ENCODE measurements at regions not wholly inside any gene's neighbourhood (a gene's known extent, or its start where the extent isn't known, plus 50 kb on each side); places are given as distances from the start of the nearest gene placed in this dataset.

DNA sequence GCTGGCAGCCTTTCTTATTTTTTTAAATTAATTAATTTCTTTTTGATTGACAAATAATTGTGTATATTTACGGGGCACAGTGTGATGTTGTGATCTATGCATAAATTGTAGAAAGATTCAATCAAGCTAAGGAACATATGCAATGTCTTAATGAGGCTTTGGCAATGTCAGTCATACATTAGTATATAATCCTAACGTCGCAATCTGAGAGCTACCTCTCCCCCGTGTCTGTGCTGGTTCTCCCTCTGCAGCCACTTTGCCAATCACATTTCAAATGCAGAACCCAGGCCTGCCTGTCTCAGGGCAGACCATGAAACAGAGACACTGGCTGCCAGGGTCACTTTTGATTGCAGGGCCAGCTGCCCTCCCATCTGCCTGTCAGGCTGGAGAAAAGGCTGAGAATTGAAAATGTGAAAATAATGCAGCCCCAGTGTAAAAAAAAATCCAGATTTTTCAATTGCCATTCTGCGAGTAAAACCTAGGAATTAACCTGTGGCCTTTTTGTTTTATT is 56.3 kb downstream of the SLC24A2 start:
- H3K9ac ChIP-seq (ENCODE audit: insufficient read length) = no peak overlapping the region
- no peak overlapping the region for H3K27ac ChIP-seq
- no peaks in the 10 kb centered on the region for H3K36me3 ChIP-seq (ENCODE audit: insufficient read depth, low read length)
- TF ChIP-seq EZH2 (IDR thresholded peaks at IDR 0.05) (no peak), FOXP2 (optimal IDR thresholded peaks at IDR 0.05; ENCODE audit: control extremely low read depth, extremely low read length, insufficient read depth) (no peak), POLR2AphosphoS5 (IDR thresholded peaks at IDR 0.05; ENCODE audit: borderline replicate concordance, low read depth, low read length) (no peak)
- no peak for DNase-seq (ENCODE audit: low read depth, low spot score)
- no peak overlapping the region for H3K4me3 ChIP-seq
- H3K9me3 ChIP-seq (ENCODE audit: low read depth, low read length) = no peaks in the 10 kb centered on the region

- TF ChIP-seq EZH2 (IDR thresholded peaks at IDR 0.05) (no peak), FOXP2 (optimal IDR thresholded peaks at IDR 0.05; ENCODE audit: control extremely low read depth, extremely low read length, insufficient read depth) (no peak), POLR2AphosphoS5 (IDR thresholded peaks at IDR 0.05; ENCODE audit: borderline replicate concordance, low read depth, low read length) (no peak)
- H3K36me3 ChIP-seq (ENCODE audit: insufficient read depth, low read length) = no peaks in the 10 kb centered on the region
- DNase-seq (ENCODE audit: low read depth, low spot score) = no peak
- H3K9ac ChIP-seq (ENCODE audit: insufficient read length) = no peak overlapping the region
- no peaks in the 10 kb centered on the region for H3K9me3 ChIP-seq (ENCODE audit: low read depth, low read length)
- no peak overlapping the region for H3K27ac ChIP-seq
- H3K4me3 ChIP-seq = no peak overlapping the region
Measured at GRCh38 chr9:19728101-19728500, 60.7 kb downstream of the SLC24A2 start.

GRCh38 chr9:19725970-19726369 is 62.9 kb downstream of the SLC24A2 start:
- no peak overlapping the region for H3K4me3 ChIP-seq
- TF ChIP-seq POLR2AphosphoS5 (IDR thresholded peaks at IDR 0.05; ENCODE audit: borderline replicate concordance, low read depth, low read length) = no peak
- no peak for TF ChIP-seq EZH2 (IDR thresholded peaks at IDR 0.05)
- TF ChIP-seq FOXP2 (optimal IDR thresholded peaks at IDR 0.05; ENCODE audit: control extremely low read depth, extremely low read length, insufficient read depth) = no peak
- H3K36me3 ChIP-seq (ENCODE audit: insufficient read depth, low read length) = no peaks in the 10 kb centered on the region
- no peaks in the 10 kb centered on the region for H3K9me3 ChIP-seq (ENCODE audit: low read depth, low read length)
- H3K27ac ChIP-seq = no peak overlapping the region
- DNase-seq (ENCODE audit: low read depth, low spot score) = no peak
- H3K9ac ChIP-seq (ENCODE audit: insufficient read length) = no peak overlapping the region

DNA sequence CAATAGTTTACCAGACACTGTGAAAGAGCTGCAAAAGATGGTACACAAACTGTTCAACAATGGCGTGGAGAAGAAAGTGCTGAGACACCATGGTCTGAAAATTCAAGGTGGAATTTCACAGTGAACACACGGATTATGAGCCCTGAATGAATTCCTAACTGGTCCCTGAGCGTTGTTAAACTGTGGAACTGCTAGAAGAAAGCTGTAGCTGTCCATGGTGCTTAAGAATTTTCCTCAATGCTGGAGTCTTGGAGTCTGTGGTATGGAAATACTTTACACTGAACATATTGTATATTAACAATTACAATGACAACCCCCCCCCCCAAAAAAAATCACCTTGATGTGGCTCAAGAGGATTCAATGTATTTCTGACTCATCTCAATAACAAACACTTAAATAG is 68.5 kb downstream of the SLC24A2 start:
- peak; percentile 26 for DNase-seq (ENCODE audit: low read depth, low spot score)
- H3K4me3 ChIP-seq = no peak overlapping the region
- H3K9me3 ChIP-seq (ENCODE audit: low read depth, low read length) = no peaks in the 10 kb centered on the region
- H3K9ac ChIP-seq (ENCODE audit: insufficient read length) = no peak overlapping the region
- H3K36me3 ChIP-seq (ENCODE audit: insufficient read depth, low read length) = no peaks in the 10 kb centered on the region
- H3K27ac ChIP-seq = no peak overlapping the region
- TF ChIP-seq FOXP2 (optimal IDR thresholded peaks at IDR 0.05; ENCODE audit: control extremely low read depth, extremely low read length, insufficient read depth) = no peak
- TF ChIP-seq POLR2AphosphoS5 (IDR thresholded peaks at IDR 0.05; ENCODE audit: borderline replicate concordance, low read depth, low read length) = no peak
- no peak for TF ChIP-seq EZH2 (IDR thresholded peaks at IDR 0.05)

DNA sequence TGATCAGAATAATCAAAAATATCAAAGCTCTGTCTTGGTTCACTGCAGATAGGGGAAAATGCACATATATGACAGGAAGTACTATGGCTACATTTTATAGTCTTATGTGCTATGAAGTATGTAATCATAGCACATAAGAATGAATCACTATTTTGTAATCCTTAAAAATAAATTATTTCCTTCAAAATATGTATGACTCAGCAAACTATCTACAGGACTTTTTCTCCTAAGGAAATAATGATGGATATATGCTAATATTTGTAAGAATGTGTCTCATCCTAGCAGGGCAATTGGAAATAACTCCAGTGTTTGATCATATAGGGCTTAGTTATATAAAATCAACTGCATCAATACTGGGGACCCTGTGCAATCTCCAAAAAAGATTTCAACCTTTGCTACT is 85.1 kb downstream of the SLC24A2 start:
- Histone ChIP-seq H3K36me3 (ENCODE audit: insufficient read depth, low read length) (no peaks in the 10 kb centered on the region), H3K4me3 (no peak overlapping the region), H3K9me3 (ENCODE audit: low read depth, low read length) (no peaks in the 10 kb centered on the region), H3K27ac (no peak overlapping the region), H3K9ac (ENCODE audit: insufficient read length) (no peak overlapping the region)
- no peak for DNase-seq (ENCODE audit: low read depth, low spot score)
- TF ChIP-seq POLR2AphosphoS5 (IDR thresholded peaks at IDR 0.05; ENCODE audit: borderline replicate concordance, low read depth, low read length) = no peak

DNA sequence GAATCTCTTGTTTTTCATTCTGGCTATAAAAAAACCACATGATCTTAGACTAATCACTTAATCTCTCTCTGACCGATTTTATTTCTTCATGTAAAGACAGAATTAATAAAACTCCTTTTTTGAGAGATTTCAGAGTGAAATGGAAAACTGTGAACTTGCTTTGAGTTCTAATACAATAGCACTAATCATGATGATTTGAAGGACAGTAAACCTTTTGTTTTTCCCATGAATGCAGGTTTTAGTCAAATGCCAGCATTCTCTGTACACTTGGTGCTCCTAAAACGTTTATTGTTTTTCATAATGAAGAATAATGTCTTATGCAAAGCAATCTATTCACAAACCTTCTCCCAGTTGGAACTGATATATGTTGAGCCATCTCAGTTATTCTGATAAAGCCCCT is 86.8 kb downstream of the SLC24A2 start:
- no peak overlapping the region for H3K9ac ChIP-seq (ENCODE audit: insufficient read length)
- TF ChIP-seq FOXP2 (optimal IDR thresholded peaks at IDR 0.05; ENCODE audit: control extremely low read depth, extremely low read length, insufficient read depth) (no peak), POLR2AphosphoS5 (IDR thresholded peaks at IDR 0.05; ENCODE audit: borderline replicate concordance, low read depth, low read length) (no peak), EZH2 (IDR thresholded peaks at IDR 0.05) (no peak)
- H3K9me3 ChIP-seq (ENCODE audit: low read depth, low read length) = no peaks in the 10 kb centered on the region
- no peak overlapping the region for H3K27ac ChIP-seq
- no peak for DNase-seq (ENCODE audit: low read depth, low spot score)
- no peaks in the 10 kb centered on the region for H3K36me3 ChIP-seq (ENCODE audit: insufficient read depth, low read length)
- no peak overlapping the region for H3K4me3 ChIP-seq

DNA sequence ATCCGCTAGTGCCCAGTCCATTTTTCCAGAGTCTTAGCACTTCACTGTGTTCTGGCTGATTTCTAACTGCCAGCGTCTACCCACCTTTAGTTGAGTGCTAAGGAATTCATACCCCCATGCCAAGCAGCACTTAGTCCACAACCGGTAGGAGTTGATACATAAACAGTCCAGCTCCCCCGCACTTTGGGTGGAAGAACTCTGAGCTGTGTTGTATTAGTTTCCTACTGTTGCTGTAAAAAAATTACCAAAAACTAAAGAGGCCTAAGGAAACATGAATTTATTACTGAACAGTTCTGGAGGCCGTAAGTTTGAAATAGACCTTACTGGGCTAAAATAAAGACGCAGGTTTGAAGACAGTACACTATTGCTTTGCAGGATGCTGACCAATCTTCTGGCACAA is 87.6 kb downstream of the SLC24A2 start:
- H3K27ac ChIP-seq = no peak overlapping the region
- no peak overlapping the region for H3K4me3 ChIP-seq
- TF ChIP-seq FOXP2 (optimal IDR thresholded peaks at IDR 0.05; ENCODE audit: control extremely low read depth, extremely low read length, insufficient read depth) (no peak), POLR2AphosphoS5 (IDR thresholded peaks at IDR 0.05; ENCODE audit: borderline replicate concordance, low read depth, low read length) (no peak)

DNA sequence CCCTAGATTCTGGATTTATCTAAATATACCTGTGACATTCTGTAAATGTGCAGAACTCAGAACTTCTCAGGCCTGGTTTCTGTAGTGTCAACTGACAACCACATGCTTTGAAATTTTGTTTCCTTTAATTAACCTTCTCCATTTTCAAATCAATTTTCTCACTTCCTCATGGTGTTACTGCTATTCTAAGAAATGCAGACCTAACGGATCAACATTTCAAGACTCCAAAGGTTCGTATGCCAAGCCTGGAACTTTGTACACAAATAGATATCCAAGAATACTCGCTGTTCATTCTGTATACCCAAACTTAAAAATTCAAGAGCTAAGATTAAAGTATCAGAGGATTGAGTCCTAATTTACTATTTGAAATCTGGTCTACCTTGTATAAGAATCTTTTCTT is 88.1 kb downstream of the SLC24A2 start:
- no peak overlapping the region for H3K27ac ChIP-seq
- no peak overlapping the region for H3K9ac ChIP-seq (ENCODE audit: insufficient read length)
- DNase-seq (ENCODE audit: low read depth, low spot score) = no peak
- H3K36me3 ChIP-seq (ENCODE audit: insufficient read depth, low read length) = no peaks in the 10 kb centered on the region
- no peak overlapping the region for H3K4me3 ChIP-seq
- no peaks in the 10 kb centered on the region for H3K9me3 ChIP-seq (ENCODE audit: low read depth, low read length)
- TF ChIP-seq POLR2AphosphoS5 (IDR thresholded peaks at IDR 0.05; ENCODE audit: borderline replicate concordance, low read depth, low read length) = no peak
- no peak for TF ChIP-seq FOXP2 (optimal IDR thresholded peaks at IDR 0.05; ENCODE audit: control extremely low read depth, extremely low read length, insufficient read depth)
- TF ChIP-seq EZH2 (IDR thresholded peaks at IDR 0.05) = no peak

More for the DNA sequence above, 87.6 kb downstream of the SLC24A2 start:
- no peak overlapping the region for H3K9ac ChIP-seq (ENCODE audit: insufficient read length)
- H3K9me3 ChIP-seq (ENCODE audit: low read depth, low read length) = no peaks in the 10 kb centered on the region
- no peaks in the 10 kb centered on the region for H3K36me3 ChIP-seq (ENCODE audit: insufficient read depth, low read length)
- DNase-seq (ENCODE audit: low read depth, low spot score) = no peak

DNA sequence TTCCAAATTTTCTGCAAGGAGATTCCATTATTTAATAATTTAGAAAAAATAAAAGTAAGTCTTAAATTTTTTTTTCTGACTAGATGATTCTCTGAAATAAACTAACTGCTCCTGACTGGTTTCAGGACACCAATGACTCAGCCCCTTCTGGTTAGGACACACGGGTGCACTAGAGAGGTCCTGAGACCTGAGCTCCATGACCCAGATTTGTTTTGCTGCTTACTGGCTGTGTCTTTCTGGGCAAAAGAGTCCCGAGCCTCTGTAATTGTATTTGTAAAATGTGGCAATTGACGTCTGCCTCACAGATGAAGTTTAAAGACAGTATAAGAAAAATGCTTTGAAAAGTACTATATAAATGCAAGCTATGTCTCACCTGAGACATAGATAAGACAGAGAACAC is 89.1 kb downstream of the SLC24A2 start:
- H3K27ac ChIP-seq = no peak overlapping the region

More for the DNA sequence above, 89.1 kb downstream of the SLC24A2 start:
- Histone ChIP-seq H3K36me3 (ENCODE audit: insufficient read depth, low read length) (no peaks in the 10 kb centered on the region), H3K4me3 (no peak overlapping the region), H3K9ac (ENCODE audit: insufficient read length) (no peak overlapping the region), H3K9me3 (ENCODE audit: low read depth, low read length) (no peaks in the 10 kb centered on the region)
- no peak for TF ChIP-seq FOXP2 (optimal IDR thresholded peaks at IDR 0.05; ENCODE audit: control extremely low read depth, extremely low read length, insufficient read depth)
- TF ChIP-seq POLR2AphosphoS5 (IDR thresholded peaks at IDR 0.05; ENCODE audit: borderline replicate concordance, low read depth, low read length) = no peak
- TF ChIP-seq EZH2 (IDR thresholded peaks at IDR 0.05) = no peak
- no peak for DNase-seq (ENCODE audit: low read depth, low spot score)

Data from SK-N-MC (cell line).